ENCODE measurements at regions not wholly inside any gene's neighbourhood (a gene's known extent, or its start where the extent isn't known, plus 50 kb on each side); places are given as distances from the start of the nearest gene placed in this dataset.

DNA sequence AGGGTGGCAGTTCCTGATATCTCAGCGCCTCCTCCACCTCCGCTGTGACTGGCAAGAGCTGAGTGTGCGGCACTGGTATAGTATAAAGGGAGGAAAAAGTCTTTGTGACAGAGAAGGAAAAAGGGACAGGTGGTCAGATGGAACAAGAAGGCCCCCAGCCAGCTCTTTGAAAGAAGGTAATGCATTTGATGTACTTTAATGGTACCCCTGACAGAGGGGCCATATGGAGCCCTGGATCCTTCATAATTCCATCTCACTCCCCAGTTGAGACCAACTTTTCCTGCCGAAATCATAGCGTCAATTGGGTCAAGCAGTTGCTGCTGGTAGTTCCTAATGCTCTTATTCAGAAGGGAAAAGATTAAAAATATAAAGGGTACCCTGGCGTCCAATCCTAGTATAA is 198.2 kb downstream of the ZNF326 start:
- no peaks in the 10 kb centered on the region for H3K36me3 Mint-ChIP-seq (ENCODE audit: insufficient read depth in 1 of 3, low read depth in 3 of 3)
- no peaks in the 10 kb centered on the region for H3K79me2 ChIP-seq (ENCODE audit: insufficient read depth, low read length)
- no peak overlapping the region for H4K91ac ChIP-seq (ENCODE audit: insufficient read length, low read depth, low read length)
- H3K27ac ChIP-seq (ENCODE audit: insufficient read length, low read depth, low read length): no peak overlapping the region
- no peaks in the 10 kb centered on the region for H3K27me3 Mint-ChIP-seq (ENCODE audit: low read depth)
- H3K9me3 Mint-ChIP-seq: no peaks in the 10 kb centered on the region
- no peaks in the 10 kb centered on the region for H3K79me1 ChIP-seq (ENCODE audit: insufficient read depth, low read depth, low read length, poor library complexity, severe bottlenecking)
- peaks cover 0 to 5% of the 10 kb centered on the region in 2 experiments; a peak in 3 of 4 replicates for H3K4me1 Mint-ChIP-seq
- no peaks in the 10 kb centered on the region for H3K9me3 ChIP-seq (ENCODE audit: control insufficient read depth, low read depth, low read length)
- H2BK5ac ChIP-seq (ENCODE audit: insufficient read length, low read length): no peak overlapping the region
- no peak for DNase-seq
- H3K4me3 Mint-ChIP-seq: no peak overlapping the region
- no peak overlapping the region for H3K23ac ChIP-seq (ENCODE audit: insufficient read length, low read depth, low read length)
- no peaks in the 10 kb centered on the region for H3K23me2 ChIP-seq (ENCODE audit: insufficient read length, low read depth, low read length, poor library complexity, severe bottlenecking)
- no peaks in the 10 kb centered on the region for H3K27me3 ChIP-seq (ENCODE audit: insufficient read depth, low read length)
- no peak overlapping the region for H4K8ac ChIP-seq (replicated peaks; ENCODE audit: insufficient read length, low read depth, low read length)
- H3K56ac ChIP-seq (ENCODE audit: insufficient read length, low read depth, low read length): no peak overlapping the region
- H3K18ac ChIP-seq (ENCODE audit: insufficient read length, low read depth, low read length): no peak overlapping the region
- no peak overlapping the region for H3K9ac ChIP-seq (ENCODE audit: extremely low read depth, insufficient read length, low read length)
- no peak overlapping the region for H2BK15ac ChIP-seq (ENCODE audit: low read depth, low read length)
- H3K4me1 ChIP-seq (ENCODE audit: insufficient read depth, low read length): no peaks in the 10 kb centered on the region
- H3K27ac Mint-ChIP-seq: no peak overlapping the region
- no peak overlapping the region for H3K14ac ChIP-seq (ENCODE audit: insufficient read depth, low read length)
- H3T11ph ChIP-seq (ENCODE audit: low read length): no peak overlapping the region
- H2BK20ac ChIP-seq (ENCODE audit: low read depth, low read length, poor library complexity, severe bottlenecking): no peak overlapping the region
- H2BK120ac ChIP-seq (ENCODE audit: low read depth, low read length, poor library complexity, severe bottlenecking): no peak overlapping the region
- H3K4ac ChIP-seq (ENCODE audit: low read depth, low read length): no peak overlapping the region
- TF ChIP-seq, protein P1, sequence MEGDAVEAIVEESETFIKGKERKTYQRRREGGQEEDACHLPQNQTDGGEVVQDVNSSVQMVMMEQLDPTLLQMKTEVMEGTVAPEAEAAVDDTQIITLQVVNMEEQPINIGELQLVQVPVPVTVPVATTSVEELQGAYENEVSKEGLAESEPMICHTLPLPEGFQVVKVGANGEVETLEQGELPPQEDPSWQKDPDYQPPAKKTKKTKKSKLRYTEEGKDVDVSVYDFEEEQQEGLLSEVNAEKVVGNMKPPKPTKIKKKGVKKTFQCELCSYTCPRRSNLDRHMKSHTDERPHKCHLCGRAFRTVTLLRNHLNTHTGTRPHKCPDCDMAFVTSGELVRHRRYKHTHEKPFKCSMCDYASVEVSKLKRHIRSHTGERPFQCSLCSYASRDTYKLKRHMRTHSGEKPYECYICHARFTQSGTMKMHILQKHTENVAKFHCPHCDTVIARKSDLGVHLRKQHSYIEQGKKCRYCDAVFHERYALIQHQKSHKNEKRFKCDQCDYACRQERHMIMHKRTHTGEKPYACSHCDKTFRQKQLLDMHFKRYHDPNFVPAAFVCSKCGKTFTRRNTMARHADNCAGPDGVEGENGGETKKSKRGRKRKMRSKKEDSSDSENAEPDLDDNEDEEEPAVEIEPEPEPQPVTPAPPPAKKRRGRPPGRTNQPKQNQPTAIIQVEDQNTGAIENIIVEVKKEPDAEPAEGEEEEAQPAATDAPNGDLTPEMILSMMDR (conservative IDR thresholded peaks at IDR 0.05): no peak
- WGBS (ENCODE audit: extremely low coverage, insufficient read length, low lambda C conversion rate): no CpG with 5 or more reads among the region's 6 CpGs
- no peaks in the 10 kb centered on the region for H4K20me1 ChIP-seq (ENCODE audit: control insufficient read depth, insufficient read depth, insufficient read length)
- H3K4me2 ChIP-seq (ENCODE audit: insufficient read depth, insufficient read length, low read length): no peak overlapping the region
- no peak overlapping the region for H2AK5ac ChIP-seq (ENCODE audit: insufficient read length, low read length)
- no peak overlapping the region for H2AFZ ChIP-seq (ENCODE audit: low read length)
- no peak overlapping the region for H2BK12ac ChIP-seq (ENCODE audit: insufficient read length, low read depth, low read length)
- no peak overlapping the region for H4K5ac ChIP-seq (ENCODE audit: insufficient read length, low read depth, low read length)
